ENCODE measurements at regions not wholly inside any gene's neighbourhood (a gene's known extent, or its start where the extent isn't known, plus 50 kb on each side); places are given as distances from the start of the nearest gene placed in this dataset.

DNA sequence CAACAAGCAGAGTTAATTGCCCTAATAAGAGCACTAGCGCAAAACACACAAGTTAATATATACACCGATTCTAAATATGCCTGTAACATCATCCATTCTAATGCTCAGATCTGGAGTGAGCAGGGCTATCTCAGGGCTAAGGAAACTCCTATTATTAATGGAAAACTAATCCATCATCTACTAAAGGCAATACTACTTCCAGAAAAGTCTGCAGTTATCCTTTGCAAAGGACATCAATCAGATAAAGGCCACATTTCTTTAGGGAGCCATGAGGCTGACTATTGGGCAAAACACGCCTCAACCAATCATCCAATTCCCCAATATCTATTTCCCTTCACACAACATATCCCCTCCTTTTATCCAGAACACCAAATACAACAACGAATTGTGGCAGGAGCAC lies 1032.3 kb upstream of the NUDT12 start:
- no peak for TF ChIP-seq GATA2 (IDR thresholded peaks at IDR 0.05; ENCODE audit: low read depth, low read length)
- TF ChIP-seq GATA3 (IDR thresholded peaks at IDR 0.05; ENCODE audit: low read depth, low read length) = no peak
